Muscle layer of colon (tissue), 2 donors: ENCODE measurements at regions not wholly inside any gene's neighbourhood (a gene's known extent, or its start where the extent isn't known, plus 50 kb on each side); places are given as distances from the start of the nearest gene placed in this dataset.

Source experiments
- H3K27ac ChIP-seq: one replicate; pipeline ENCODE4 v1.7.0; 2013; ENCODE audit warnings: low read depth, mild to moderate bottlenecking, low read length, moderate library complexity
- H3K27me3 ChIP-seq, 2 donors: one replicate each; pipeline ENCODE4 v1.7.0; 2013; ENCODE audit warnings: low read length in 2 of 2, mild to moderate bottlenecking in 2 of 2; ENCODE audit not compliant: insufficient read depth in 2 of 2, control insufficient read depth in 1 of 2
- H3K36me3 ChIP-seq: one replicate; pipeline ENCODE4 v1.7.0; 2013; ENCODE audit warnings: mild to moderate bottlenecking, low read length; ENCODE audit not compliant: insufficient read depth
- H3K4me1 ChIP-seq: one replicate; pipeline ENCODE4 v1.7.0; 2013; ENCODE audit warnings: mild to moderate bottlenecking, low read length; ENCODE audit not compliant: insufficient read depth
- H3K4me3 ChIP-seq, 2 donors: one replicate each; pipeline ENCODE4 v1.7.0; 2013; ENCODE audit warnings: low read length in 2 of 2, low read depth in 1 of 2, mild to moderate bottlenecking in 1 of 2, moderate library complexity in 1 of 2
- H3K9ac ChIP-seq: one replicate; pipeline ENCODE4 v1.7.0; 2013; ENCODE audit warnings: low read length
- H3K9me3 ChIP-seq: one replicate; pipeline ENCODE4 v1.7.0; 2013; ENCODE audit warnings: mild to moderate bottlenecking, low read length
- donor health status: abdominal sarcoma.
- donor health status: Adenocarcinoma of cecum.

GRCh38 chr2:167492486-167492885, 604.2 kb downstream of the XIRP2 start:
- Histone ChIP-seq H3K9ac (no peak overlapping the region), H3K9me3 (no peaks in the 10 kb centered on the region), H3K4me1 (no peaks in the 10 kb centered on the region)

GRCh38 chr2:167491788-167492187, 603.5 kb downstream of the XIRP2 start:
- no peaks in the 10 kb centered on the region for H3K27me3 ChIP-seq
- H3K9me3 ChIP-seq, result no peaks in the 10 kb centered on the region
- no peaks in the 10 kb centered on the region for H3K36me3 ChIP-seq

More at GRCh38 chr2:167492486-167492885, 604.2 kb downstream of the XIRP2 start:
- Histone ChIP-seq H3K27me3 (no peaks in the 10 kb centered on the region), H3K4me3 (no peak overlapping the region), H3K36me3 (no peaks in the 10 kb centered on the region), H3K27ac (no peak overlapping the region)

GRCh38 chr2:167490455-167490854, 602.2 kb downstream of the XIRP2 start:
- Histone ChIP-seq H3K27ac (no peak overlapping the region), H3K36me3 (no peaks in the 10 kb centered on the region), H3K4me1 (no peaks in the 10 kb centered on the region), H3K9me3 (no peaks in the 10 kb centered on the region), H3K9ac (no peak overlapping the region), H3K27me3 (no peaks in the 10 kb centered on the region), H3K4me3 (no peak overlapping the region)

More at GRCh38 chr2:167491788-167492187, 603.5 kb downstream of the XIRP2 start:
- Histone ChIP-seq H3K4me3 (no peak overlapping the region), H3K4me1 (no peaks in the 10 kb centered on the region), H3K27ac (no peak overlapping the region), H3K9ac (no peak overlapping the region)

- Histone ChIP-seq H3K27me3 (no peaks in the 10 kb centered on the region), H3K9ac (no peak overlapping the region), H3K27ac (no peak overlapping the region), H3K4me3 (no peak overlapping the region), H3K36me3 (no peaks in the 10 kb centered on the region), H3K4me1 (no peaks in the 10 kb centered on the region), H3K9me3 (no peaks in the 10 kb centered on the region)
These were observed 601.0 kb downstream of the XIRP2 start for GRCh38 chr2:167489325-167489724.

- H3K4me1 ChIP-seq, result no peaks in the 10 kb centered on the region
- no peak overlapping the region for H3K9ac ChIP-seq
- no peaks in the 10 kb centered on the region for H3K9me3 ChIP-seq
- no peaks in the 10 kb centered on the region for H3K27me3 ChIP-seq
- no peak overlapping the region for H3K27ac ChIP-seq
- H3K36me3 ChIP-seq, result no peaks in the 10 kb centered on the region
- H3K4me3 ChIP-seq, result no peak overlapping the region
These were observed 599.4 kb downstream of the XIRP2 start for GRCh38 chr2:167487728-167488127.

GRCh38 chr2:167484875-167485274, 596.6 kb downstream of the XIRP2 start:
- no peak overlapping the region for H3K4me3 ChIP-seq
- no peaks in the 10 kb centered on the region for H3K9me3 ChIP-seq
- no peaks in the 10 kb centered on the region for H3K4me1 ChIP-seq
- H3K36me3 ChIP-seq, result no peaks in the 10 kb centered on the region
- H3K27me3 ChIP-seq, result no peaks in the 10 kb centered on the region
- H3K27ac ChIP-seq, result no peak overlapping the region
- H3K9ac ChIP-seq, result no peak overlapping the region

GRCh38 chr2:167480986-167481309, 592.7 kb downstream of the XIRP2 start:
- Histone ChIP-seq H3K27ac (no peak overlapping the region), H3K4me3 (peak overlapping the region in 1 of 2 donors; percentile 28), H3K27me3 (no peaks in the 10 kb centered on the region), H3K9ac (no peak overlapping the region), H3K36me3 (no peaks in the 10 kb centered on the region), H3K4me1 (no peaks in the 10 kb centered on the region), H3K9me3 (no peaks in the 10 kb centered on the region)

GRCh38 chr2:167480232-167480985, 592.1 kb downstream of the XIRP2 start:
- H3K27me3 ChIP-seq, result no peaks in the 10 kb centered on the region
- H3K36me3 ChIP-seq, result no peaks in the 10 kb centered on the region
- H3K4me3 ChIP-seq, result peak overlapping the region in 1 of 2 donors; percentile 28
- no peaks in the 10 kb centered on the region for H3K9me3 ChIP-seq
- no peaks in the 10 kb centered on the region for H3K4me1 ChIP-seq
- H3K9ac ChIP-seq, result no peak overlapping the region
- H3K27ac ChIP-seq, result no peak overlapping the region

GRCh38 chr2:167478196-167478595, 589.9 kb downstream of the XIRP2 start:
- no peak overlapping the region for H3K9ac ChIP-seq
- H3K9me3 ChIP-seq, result no peaks in the 10 kb centered on the region
- H3K27ac ChIP-seq, result no peak overlapping the region
- no peak overlapping the region for H3K4me3 ChIP-seq
- H3K36me3 ChIP-seq, result no peaks in the 10 kb centered on the region
- no peaks in the 10 kb centered on the region for H3K4me1 ChIP-seq
- H3K27me3 ChIP-seq, result no peaks in the 10 kb centered on the region

- H3K27ac ChIP-seq, result no peak overlapping the region
- no peak overlapping the region for H3K4me3 ChIP-seq
- no peaks in the 10 kb centered on the region for H3K36me3 ChIP-seq
- no peaks in the 10 kb centered on the region for H3K4me1 ChIP-seq
- H3K27me3 ChIP-seq, result no peaks in the 10 kb centered on the region
- no peak overlapping the region for H3K9ac ChIP-seq
- no peaks in the 10 kb centered on the region for H3K9me3 ChIP-seq
These were observed 587.5 kb downstream of the XIRP2 start for GRCh38 chr2:167475791-167476190.

GRCh38 chr2:167471734-167472133, 583.5 kb downstream of the XIRP2 start:
- no peak overlapping the region for H3K4me3 ChIP-seq
- no peak overlapping the region for H3K27ac ChIP-seq
- H3K36me3 ChIP-seq, result no peaks in the 10 kb centered on the region
- no peaks in the 10 kb centered on the region for H3K27me3 ChIP-seq
- H3K9me3 ChIP-seq, result no peaks in the 10 kb centered on the region
- H3K4me1 ChIP-seq, result no peaks in the 10 kb centered on the region
- H3K9ac ChIP-seq, result no peak overlapping the region

- no peaks in the 10 kb centered on the region for H3K27me3 ChIP-seq
- H3K27ac ChIP-seq, result no peak overlapping the region
- no peak overlapping the region for H3K9ac ChIP-seq
- no peak overlapping the region for H3K4me3 ChIP-seq
- H3K9me3 ChIP-seq, result no peaks in the 10 kb centered on the region
- H3K4me1 ChIP-seq, result no peaks in the 10 kb centered on the region
- no peaks in the 10 kb centered on the region for H3K36me3 ChIP-seq
These were observed 583.1 kb downstream of the XIRP2 start for GRCh38 chr2:167471332-167471731.
